Epithelial cell of proximal tubule (primary cell): ENCODE measurements at regions not wholly inside any gene's neighbourhood (a gene's known extent, or its start where the extent isn't known, plus 50 kb on each side); places are given as distances from the start of the nearest gene placed in this dataset.

ENCODE experiments used
- DNase-seq: peaks from one replicate; pipeline ENCODE4 v3.0.0-alpha.2; 2011; ENCODE audit warnings: low read depth
- H3K4me3 ChIP-seq: 2 replicates; pipeline ENCODE4 v1.5.1; 2011; ENCODE audit warnings: low read depth, mild to moderate bottlenecking, low read length
- TF ChIP-seq, protein P1 (sequence below): conservative IDR thresholded peaks from 2 replicates; pipeline ENCODE4 v1.5.1; 2012; ENCODE audit warnings: low read depth, mild to moderate bottlenecking, low read length

GRCh38 chr6:120590611-120591010 lies 743.7 kb downstream of the TBC1D32 start:
- TF ChIP-seq, protein P1, sequence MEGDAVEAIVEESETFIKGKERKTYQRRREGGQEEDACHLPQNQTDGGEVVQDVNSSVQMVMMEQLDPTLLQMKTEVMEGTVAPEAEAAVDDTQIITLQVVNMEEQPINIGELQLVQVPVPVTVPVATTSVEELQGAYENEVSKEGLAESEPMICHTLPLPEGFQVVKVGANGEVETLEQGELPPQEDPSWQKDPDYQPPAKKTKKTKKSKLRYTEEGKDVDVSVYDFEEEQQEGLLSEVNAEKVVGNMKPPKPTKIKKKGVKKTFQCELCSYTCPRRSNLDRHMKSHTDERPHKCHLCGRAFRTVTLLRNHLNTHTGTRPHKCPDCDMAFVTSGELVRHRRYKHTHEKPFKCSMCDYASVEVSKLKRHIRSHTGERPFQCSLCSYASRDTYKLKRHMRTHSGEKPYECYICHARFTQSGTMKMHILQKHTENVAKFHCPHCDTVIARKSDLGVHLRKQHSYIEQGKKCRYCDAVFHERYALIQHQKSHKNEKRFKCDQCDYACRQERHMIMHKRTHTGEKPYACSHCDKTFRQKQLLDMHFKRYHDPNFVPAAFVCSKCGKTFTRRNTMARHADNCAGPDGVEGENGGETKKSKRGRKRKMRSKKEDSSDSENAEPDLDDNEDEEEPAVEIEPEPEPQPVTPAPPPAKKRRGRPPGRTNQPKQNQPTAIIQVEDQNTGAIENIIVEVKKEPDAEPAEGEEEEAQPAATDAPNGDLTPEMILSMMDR = no peak
- no peak for DNase-seq
- no peak overlapping the region for H3K4me3 ChIP-seq

GRCh38 chr6:120588424-120588823 lies 745.9 kb downstream of the TBC1D32 start:
- H3K4me3 ChIP-seq = no peak overlapping the region
- TF ChIP-seq, protein P1 = no peak
- no peak for DNase-seq

- H3K4me3 ChIP-seq = no peak overlapping the region
- no peak for DNase-seq
- TF ChIP-seq, protein P1 = no peak
Observed at GRCh38 chr6:120587381-120587780, 746.9 kb downstream of the TBC1D32 start.

GRCh38 chr6:120584111-120584760 lies 750.0 kb downstream of the TBC1D32 start:
- no peak for DNase-seq

DNA sequence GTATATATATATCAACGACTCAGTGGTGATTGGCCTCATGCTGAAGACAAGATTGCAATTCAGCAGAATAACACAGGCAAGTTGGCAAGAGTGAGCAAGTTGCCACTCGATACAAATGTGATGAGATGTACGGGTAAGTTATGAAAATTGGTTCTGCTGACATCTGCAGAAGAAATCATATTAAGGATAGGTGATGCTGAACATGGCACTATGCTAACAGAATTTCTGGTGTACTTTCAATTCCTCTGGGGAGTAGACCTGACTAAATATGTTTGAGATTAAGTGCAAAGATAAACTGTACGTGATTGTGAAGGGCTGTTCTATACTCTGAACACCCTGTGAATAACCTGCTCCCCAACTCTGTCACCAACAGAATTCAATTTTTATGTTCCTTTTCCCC lies 758.2 kb downstream of the TBC1D32 start:
- TF ChIP-seq, protein P1 = no peak
- no peak overlapping the region for H3K4me3 ChIP-seq
- no peak for DNase-seq

More at GRCh38 chr6:120584111-120584760, 750.0 kb downstream of the TBC1D32 start:
- TF ChIP-seq, protein P1 = no peak
- no peak overlapping the region for H3K4me3 ChIP-seq

GRCh38 chr6:120569714-120570113 lies 764.6 kb downstream of the TBC1D32 start:
- no peak overlapping the region for H3K4me3 ChIP-seq
- DNase-seq = no peak
- TF ChIP-seq, protein P1 = no peak

- DNase-seq = no peak
- H3K4me3 ChIP-seq = no peak overlapping the region
- TF ChIP-seq, protein P1 = no peak
Observed at GRCh38 chr6:120564779-120565178, 769.5 kb downstream of the TBC1D32 start.
